ENCODE measurements at regions not wholly inside any gene's neighbourhood (a gene's known extent, or its start where the extent isn't known, plus 50 kb on each side); places are given as distances from the start of the nearest gene placed in this dataset.

DNA sequence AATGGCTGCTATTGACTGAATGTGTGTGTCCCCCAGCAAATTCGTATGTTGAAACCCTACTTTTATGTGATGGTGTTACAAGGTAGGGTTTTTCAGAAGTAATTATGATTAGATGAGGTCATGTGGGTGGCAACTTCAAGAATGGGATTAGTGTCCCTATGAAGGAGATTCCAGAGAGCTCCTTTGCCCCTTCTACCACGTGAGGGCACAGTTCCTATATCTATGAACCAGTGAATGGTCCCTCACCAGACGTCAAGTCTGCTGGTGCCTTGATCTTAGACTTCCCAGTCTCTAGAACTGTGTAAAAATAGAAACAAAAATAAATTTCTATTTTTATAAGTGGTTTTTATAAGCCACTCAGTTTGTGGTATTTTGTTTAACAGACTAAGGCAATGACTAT lies 1137.6 kb upstream of the IGFBP7 start:
- ATAC-seq (ENCODE audit: poor library complexity) = no peak
- no peaks in the 10 kb centered on the region for H3K27me3 ChIP-seq (ENCODE audit: control insufficient read depth in 1 of 2, insufficient read depth in 2 of 2, low read length in 2 of 2)
- H3K4me1 ChIP-seq (ENCODE audit: insufficient read depth, low read length) = no peaks in the 10 kb centered on the region
- Mint-ChIP-seq H3K4me1 (ENCODE audit: low read depth) (no peaks in the 10 kb centered on the region), H3K36me3 (ENCODE audit: low read depth) (no peaks in the 10 kb centered on the region), H3K27me3 (no peaks in the 10 kb centered on the region), H3K4me3 (no peak overlapping the region), H3K27ac (no peak overlapping the region), H3K9me3 (peaks cover 10% of the 10 kb centered on the region)
- no peak overlapping the region for H3K27ac ChIP-seq (ENCODE audit: low read depth in 1 of 2, low read length in 2 of 2)
- H3K9me3 ChIP-seq (ENCODE audit: control insufficient read depth in 1 of 2, insufficient read depth in 1 of 2, low read length in 2 of 2) = peaks cover 0 to 3% of the 10 kb centered on the region in 2 experiments
- H3K36me3 ChIP-seq (ENCODE audit: insufficient read depth, low read length) = no peaks in the 10 kb centered on the region
- H3K4me3 ChIP-seq (ENCODE audit: low read length) = no peak overlapping the region
- DNase-seq = no peak
- CTCF ChIA-PET = no interaction called here
- intact Hi-C loops (cut with DNase I, micrococcal nuclease) = no loop called here
- POLR2A ChIA-PET = no interaction called here
- TF ChIP-seq, protein P1, sequence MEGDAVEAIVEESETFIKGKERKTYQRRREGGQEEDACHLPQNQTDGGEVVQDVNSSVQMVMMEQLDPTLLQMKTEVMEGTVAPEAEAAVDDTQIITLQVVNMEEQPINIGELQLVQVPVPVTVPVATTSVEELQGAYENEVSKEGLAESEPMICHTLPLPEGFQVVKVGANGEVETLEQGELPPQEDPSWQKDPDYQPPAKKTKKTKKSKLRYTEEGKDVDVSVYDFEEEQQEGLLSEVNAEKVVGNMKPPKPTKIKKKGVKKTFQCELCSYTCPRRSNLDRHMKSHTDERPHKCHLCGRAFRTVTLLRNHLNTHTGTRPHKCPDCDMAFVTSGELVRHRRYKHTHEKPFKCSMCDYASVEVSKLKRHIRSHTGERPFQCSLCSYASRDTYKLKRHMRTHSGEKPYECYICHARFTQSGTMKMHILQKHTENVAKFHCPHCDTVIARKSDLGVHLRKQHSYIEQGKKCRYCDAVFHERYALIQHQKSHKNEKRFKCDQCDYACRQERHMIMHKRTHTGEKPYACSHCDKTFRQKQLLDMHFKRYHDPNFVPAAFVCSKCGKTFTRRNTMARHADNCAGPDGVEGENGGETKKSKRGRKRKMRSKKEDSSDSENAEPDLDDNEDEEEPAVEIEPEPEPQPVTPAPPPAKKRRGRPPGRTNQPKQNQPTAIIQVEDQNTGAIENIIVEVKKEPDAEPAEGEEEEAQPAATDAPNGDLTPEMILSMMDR (IDR thresholded peaks at IDR 0.05) = no peak

DNA sequence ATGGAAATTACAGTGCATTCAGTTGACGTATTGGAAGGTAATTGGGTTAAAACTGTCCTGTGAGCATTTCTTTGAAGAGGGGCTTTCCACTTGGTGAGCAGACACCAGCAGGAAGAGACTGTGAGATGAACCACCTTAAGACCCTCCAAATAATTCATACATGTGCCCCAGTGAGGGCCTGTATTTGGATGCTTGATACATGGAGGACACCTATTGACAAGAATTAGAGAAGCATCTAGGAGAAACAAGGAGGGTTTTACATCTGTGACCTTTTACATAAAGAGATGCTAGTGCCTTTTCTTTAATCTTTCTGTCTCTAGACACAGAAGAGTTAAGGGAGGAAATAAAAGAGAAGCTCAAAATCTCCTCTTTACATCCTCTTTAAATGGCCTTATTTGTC lies 1115.3 kb upstream of the IGFBP7 start:
- H3K36me3 Mint-ChIP-seq (ENCODE audit: low read depth) = no peaks in the 10 kb centered on the region
- no peaks in the 10 kb centered on the region for H3K4me1 Mint-ChIP-seq (ENCODE audit: low read depth)
- TF ChIP-seq, protein P1 (IDR thresholded peaks at IDR 0.05) = no peak
- ChIA-PET POLR2A (no interaction called here), CTCF (no interaction called here)
- ATAC-seq (ENCODE audit: poor library complexity) = no peak
- H3K9me3 Mint-ChIP-seq = peaks cover 15% of the 10 kb centered on the region
- H3K9me3 ChIP-seq (ENCODE audit: control insufficient read depth in 1 of 2, insufficient read depth in 1 of 2, low read length in 2 of 2) = no peaks in the 10 kb centered on the region
- H3K27ac ChIP-seq (ENCODE audit: low read depth in 1 of 2, low read length in 2 of 2) = no peak overlapping the region
- H3K27me3 ChIP-seq (ENCODE audit: control insufficient read depth in 1 of 2, insufficient read depth in 2 of 2, low read length in 2 of 2) = no peaks in the 10 kb centered on the region
- DNase-seq = no peak
- no peak overlapping the region for H3K27ac Mint-ChIP-seq
- no peaks in the 10 kb centered on the region for H3K27me3 Mint-ChIP-seq
- intact Hi-C loops (cut with DNase I, micrococcal nuclease) = no loop called here
- no peak overlapping the region for H3K4me3 ChIP-seq (ENCODE audit: low read length)
- no peaks in the 10 kb centered on the region for H3K4me1 ChIP-seq (ENCODE audit: insufficient read depth, low read length)
- no peak overlapping the region for H3K4me3 Mint-ChIP-seq
- H3K36me3 ChIP-seq (ENCODE audit: insufficient read depth, low read length) = no peaks in the 10 kb centered on the region

DNA sequence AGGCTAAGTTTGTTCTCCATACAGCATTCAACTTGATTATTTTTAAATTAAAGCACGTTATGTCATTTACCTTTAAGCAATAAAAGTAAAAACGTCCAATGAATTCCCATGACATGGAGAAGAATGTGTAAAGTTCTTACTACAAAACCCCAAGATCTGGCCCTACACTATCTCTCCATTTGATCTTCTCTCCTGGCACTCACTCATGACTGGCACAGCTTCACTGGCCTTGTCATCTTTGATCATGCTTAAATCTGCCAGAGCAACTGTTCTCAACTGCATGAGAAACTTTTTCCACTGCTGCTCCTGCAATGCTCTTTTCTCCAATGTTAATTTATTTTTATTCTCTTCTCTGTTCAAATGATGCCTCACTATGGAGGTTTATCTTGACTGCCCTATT lies 1109.0 kb upstream of the IGFBP7 start:
- POLR2A ChIA-PET = no interaction called here
- no peaks in the 10 kb centered on the region for H3K4me1 ChIP-seq (ENCODE audit: insufficient read depth, low read length)
- TF ChIP-seq, protein P1 (IDR thresholded peaks at IDR 0.05) = no peak

More for the DNA sequence above, 1109.0 kb upstream of the IGFBP7 start:
- Mint-ChIP-seq H3K27me3 (no peaks in the 10 kb centered on the region), H3K4me3 (no peak overlapping the region), H3K4me1 (ENCODE audit: low read depth) (no peaks in the 10 kb centered on the region), H3K9me3 (peaks cover 9% of the 10 kb centered on the region), H3K36me3 (ENCODE audit: low read depth) (no peaks in the 10 kb centered on the region), H3K27ac (no peak overlapping the region)
- ATAC-seq (ENCODE audit: poor library complexity) (no peak), DNase-seq (no peak)
- intact Hi-C loops (cut with DNase I, micrococcal nuclease) = no loop called here
- Histone ChIP-seq H3K4me3 (ENCODE audit: low read length) (no peak overlapping the region), H3K27me3 (ENCODE audit: control insufficient read depth in 1 of 2, insufficient read depth in 2 of 2, low read length in 2 of 2) (no peaks in the 10 kb centered on the region), H3K9me3 (ENCODE audit: control insufficient read depth in 1 of 2, insufficient read depth in 1 of 2, low read length in 2 of 2) (peaks cover 0 to 15% of the 10 kb centered on the region in 2 experiments), H3K36me3 (ENCODE audit: insufficient read depth, low read length) (no peaks in the 10 kb centered on the region), H3K27ac (ENCODE audit: low read depth in 1 of 2, low read length in 2 of 2) (no peak overlapping the region)
- CTCF ChIA-PET = no interaction called here

Measured in CD4-positive, alpha-beta T cell (primary cell).